ENCODE measurements at regions not wholly inside any gene's neighbourhood (a gene's known extent, or its start where the extent isn't known, plus 50 kb on each side); places are given as distances from the start of the nearest gene placed in this dataset.

GRCh38 chr2:126826491-126826890 lies 72.2 kb upstream of the TEX51 start:
- TF ChIP-seq, protein P1, sequence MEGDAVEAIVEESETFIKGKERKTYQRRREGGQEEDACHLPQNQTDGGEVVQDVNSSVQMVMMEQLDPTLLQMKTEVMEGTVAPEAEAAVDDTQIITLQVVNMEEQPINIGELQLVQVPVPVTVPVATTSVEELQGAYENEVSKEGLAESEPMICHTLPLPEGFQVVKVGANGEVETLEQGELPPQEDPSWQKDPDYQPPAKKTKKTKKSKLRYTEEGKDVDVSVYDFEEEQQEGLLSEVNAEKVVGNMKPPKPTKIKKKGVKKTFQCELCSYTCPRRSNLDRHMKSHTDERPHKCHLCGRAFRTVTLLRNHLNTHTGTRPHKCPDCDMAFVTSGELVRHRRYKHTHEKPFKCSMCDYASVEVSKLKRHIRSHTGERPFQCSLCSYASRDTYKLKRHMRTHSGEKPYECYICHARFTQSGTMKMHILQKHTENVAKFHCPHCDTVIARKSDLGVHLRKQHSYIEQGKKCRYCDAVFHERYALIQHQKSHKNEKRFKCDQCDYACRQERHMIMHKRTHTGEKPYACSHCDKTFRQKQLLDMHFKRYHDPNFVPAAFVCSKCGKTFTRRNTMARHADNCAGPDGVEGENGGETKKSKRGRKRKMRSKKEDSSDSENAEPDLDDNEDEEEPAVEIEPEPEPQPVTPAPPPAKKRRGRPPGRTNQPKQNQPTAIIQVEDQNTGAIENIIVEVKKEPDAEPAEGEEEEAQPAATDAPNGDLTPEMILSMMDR (IDR thresholded peaks at IDR 0.05; ENCODE audit: low read length): no peak
- no peak for TF ChIP-seq EZH2 (IDR thresholded peaks at IDR 0.05; ENCODE audit: borderline replicate concordance, low read length)

Measured in OCI-LY1 (cell line).